ENCODE measurements at regions not wholly inside any gene's neighbourhood (a gene's known extent, or its start where the extent isn't known, plus 50 kb on each side); places are given as distances from the start of the nearest gene placed in this dataset.
A peak's percentile ranks its signal among the peaks of the same experiment; 100 is the strongest.

- no peak for TF ChIP-seq CTCF (conservative IDR thresholded peaks at IDR 0.05; ENCODE audit: control insufficient read depth, insufficient read depth, low read depth, low read length)
- DNase-seq (ENCODE audit: low read depth): no peak
- no peak overlapping the region for H3K4me3 ChIP-seq (ENCODE audit: control insufficient read depth, low read depth, low read length)
Measured at GRCh38 chr1:17877316-17877715, 122.2 kb downstream of the ACTL8 start.

- DNase-seq (ENCODE audit: low read depth): peak; percentile 43
- no peak for TF ChIP-seq CTCF (conservative IDR thresholded peaks at IDR 0.05; ENCODE audit: control insufficient read depth, insufficient read depth, low read depth, low read length)
- H3K4me3 ChIP-seq (ENCODE audit: control insufficient read depth, low read depth, low read length): no peak overlapping the region
Measured at GRCh38 chr1:17877896-17878295, 122.8 kb downstream of the ACTL8 start.

- peak; percentile 92 for DNase-seq (ENCODE audit: low read depth)
- no peak overlapping the region for H3K4me3 ChIP-seq (ENCODE audit: control insufficient read depth, low read depth, low read length)
- no peak for TF ChIP-seq CTCF (conservative IDR thresholded peaks at IDR 0.05; ENCODE audit: control insufficient read depth, insufficient read depth, low read depth, low read length)
Measured at GRCh38 chr1:17878837-17879236, 123.7 kb downstream of the ACTL8 start.

GRCh38 chr1:17880449-17880848, 125.3 kb downstream of the ACTL8 start:
- no peak for TF ChIP-seq CTCF (conservative IDR thresholded peaks at IDR 0.05; ENCODE audit: control insufficient read depth, insufficient read depth, low read depth, low read length)

GRCh38 chr1:17881761-17882160, 126.6 kb downstream of the ACTL8 start:
- no peak for TF ChIP-seq CTCF (conservative IDR thresholded peaks at IDR 0.05; ENCODE audit: control insufficient read depth, insufficient read depth, low read depth, low read length)
- DNase-seq (ENCODE audit: low read depth): peak; percentile 23

More at GRCh38 chr1:17880449-17880848, 125.3 kb downstream of the ACTL8 start:
- DNase-seq (ENCODE audit: low read depth): no peak
- no peak overlapping the region for H3K4me3 ChIP-seq (ENCODE audit: control insufficient read depth, low read depth, low read length)

GRCh38 chr1:17883136-17883535, 128.0 kb downstream of the ACTL8 start:
- H3K4me3 ChIP-seq (ENCODE audit: control insufficient read depth, low read depth, low read length): no peak overlapping the region
- no peak for TF ChIP-seq CTCF (conservative IDR thresholded peaks at IDR 0.05; ENCODE audit: control insufficient read depth, insufficient read depth, low read depth, low read length)
- no peak for DNase-seq (ENCODE audit: low read depth)

More at GRCh38 chr1:17881761-17882160, 126.6 kb downstream of the ACTL8 start:
- no peak overlapping the region for H3K4me3 ChIP-seq (ENCODE audit: control insufficient read depth, low read depth, low read length)

Data from fibroblast of mammary gland (primary cell).